Neural progenitor cell (in vitro differentiated cells): ENCODE measurements at regions not wholly inside any gene's neighbourhood (a gene's known extent, or its start where the extent isn't known, plus 50 kb on each side); places are given as distances from the start of the nearest gene placed in this dataset.
"Not testable (repeated sequence)": the region's sequence is repeated elsewhere in the genome, so short reads cannot be mapped to it uniquely, and the experiment has no call there.

Experiments used
- EZH2 ChIP-seq: fragments of 200-600 bp; sonication (generic); IDR thresholded peaks from 2 replicates; pipeline ENCODE4 v1.6.1; 2017; ENCODE audit warnings: antibody characterized with exemption, mild to moderate bottlenecking, moderate library complexity
- EZH2phosphoT487 ChIP-seq: fragments of 200-600 bp; sonication (generic); IDR thresholded peaks from 2 replicates; pipeline ENCODE4 v1.6.1; 2017; ENCODE audit warnings: antibody characterized with exemption
- TF ChIP-seq, protein P1 (sequence below): fragments of 200-600 bp; sonication (generic); IDR thresholded peaks from 2 replicates; pipeline ENCODE4 v1.5.1; 2017; ENCODE audit warnings: antibody characterized with exemption, mild to moderate bottlenecking

DNA sequence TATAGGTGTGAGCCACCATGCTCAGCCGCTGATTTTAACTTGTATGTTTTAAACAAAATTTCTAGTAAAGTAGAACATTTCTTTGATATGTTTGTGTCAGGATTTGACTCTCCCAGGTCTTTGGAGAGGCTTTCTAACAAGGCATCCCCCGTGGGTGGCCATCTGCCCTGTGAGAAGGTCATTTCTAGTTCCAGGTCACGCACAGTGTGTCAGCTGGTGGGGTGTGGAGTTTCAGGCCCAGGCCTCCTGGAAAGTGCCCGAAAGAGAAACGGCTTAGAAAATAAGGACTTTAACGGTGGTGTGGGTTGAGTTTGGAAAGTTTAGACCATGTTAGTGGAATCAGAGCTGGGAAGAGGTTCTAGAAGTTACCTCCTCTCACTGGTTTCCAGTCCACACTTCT is 61.0 kb downstream of the SPDYE17 start:
- TF ChIP-seq, protein P1, sequence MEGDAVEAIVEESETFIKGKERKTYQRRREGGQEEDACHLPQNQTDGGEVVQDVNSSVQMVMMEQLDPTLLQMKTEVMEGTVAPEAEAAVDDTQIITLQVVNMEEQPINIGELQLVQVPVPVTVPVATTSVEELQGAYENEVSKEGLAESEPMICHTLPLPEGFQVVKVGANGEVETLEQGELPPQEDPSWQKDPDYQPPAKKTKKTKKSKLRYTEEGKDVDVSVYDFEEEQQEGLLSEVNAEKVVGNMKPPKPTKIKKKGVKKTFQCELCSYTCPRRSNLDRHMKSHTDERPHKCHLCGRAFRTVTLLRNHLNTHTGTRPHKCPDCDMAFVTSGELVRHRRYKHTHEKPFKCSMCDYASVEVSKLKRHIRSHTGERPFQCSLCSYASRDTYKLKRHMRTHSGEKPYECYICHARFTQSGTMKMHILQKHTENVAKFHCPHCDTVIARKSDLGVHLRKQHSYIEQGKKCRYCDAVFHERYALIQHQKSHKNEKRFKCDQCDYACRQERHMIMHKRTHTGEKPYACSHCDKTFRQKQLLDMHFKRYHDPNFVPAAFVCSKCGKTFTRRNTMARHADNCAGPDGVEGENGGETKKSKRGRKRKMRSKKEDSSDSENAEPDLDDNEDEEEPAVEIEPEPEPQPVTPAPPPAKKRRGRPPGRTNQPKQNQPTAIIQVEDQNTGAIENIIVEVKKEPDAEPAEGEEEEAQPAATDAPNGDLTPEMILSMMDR = not testable (repeated sequence)
- TF ChIP-seq EZH2phosphoT487, EZH2: not testable (repeated sequence)
